GM21381 (cell line): ENCODE measurements at regions not wholly inside any gene's neighbourhood (a gene's known extent, or its start where the extent isn't known, plus 50 kb on each side); places are given as distances from the start of the nearest gene placed in this dataset.
"Not testable (repeated sequence)": the region's sequence is repeated elsewhere in the genome, so short reads cannot be mapped to it uniquely, and the experiment has no call there.

Source experiments
- ATAC-seq: cut with Tn5 transposase; IDR thresholded peaks from one replicate; pipeline ENCODE4 v1.9.1; 2021; ENCODE audit warnings: mild to moderate bottlenecking, moderate library complexity; ENCODE audit not compliant: unreplicated experiment

DNA sequence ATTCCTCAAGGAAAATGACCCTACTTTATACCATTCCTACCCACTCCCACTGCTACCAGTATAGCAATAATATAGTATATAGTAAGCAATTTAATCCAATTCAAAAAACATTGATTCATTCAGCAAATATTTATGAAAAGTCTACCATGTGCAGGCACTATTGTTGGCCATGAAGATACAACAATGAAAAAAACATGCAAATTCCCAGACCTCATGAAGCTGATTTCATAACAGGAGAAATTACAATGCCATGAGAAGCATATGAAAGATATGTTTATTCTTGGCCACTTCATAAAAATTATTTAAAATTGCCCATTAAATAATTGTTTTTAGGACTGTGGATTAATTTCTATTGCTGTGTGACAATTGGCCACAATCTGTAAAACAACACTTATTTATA lies 315.8 kb upstream of the COL8A1 start:
- ATAC-seq: no peak

DNA sequence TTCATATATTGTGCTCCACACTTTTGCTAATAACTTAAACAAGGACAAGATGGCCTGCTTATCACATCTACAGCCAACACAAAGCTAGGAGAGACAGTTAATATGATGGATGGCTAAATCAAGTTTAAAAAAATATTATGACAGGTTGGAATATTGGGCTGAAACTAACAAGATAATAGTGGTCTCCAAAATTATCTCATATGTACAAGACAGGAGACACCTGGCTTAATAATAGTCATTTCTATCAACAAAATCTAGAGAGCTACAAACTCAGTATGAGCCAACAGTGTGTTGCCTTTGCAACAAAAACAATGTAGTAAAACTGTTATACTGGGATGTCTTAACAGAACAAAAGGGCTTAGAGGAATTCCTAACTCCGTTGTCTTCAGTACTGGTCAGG lies 317.1 kb upstream of the COL8A1 start:
- no peak for ATAC-seq

GRCh38 chr3:99319961-99320360 lies 318.4 kb upstream of the COL8A1 start:
- no peak for ATAC-seq

DNA sequence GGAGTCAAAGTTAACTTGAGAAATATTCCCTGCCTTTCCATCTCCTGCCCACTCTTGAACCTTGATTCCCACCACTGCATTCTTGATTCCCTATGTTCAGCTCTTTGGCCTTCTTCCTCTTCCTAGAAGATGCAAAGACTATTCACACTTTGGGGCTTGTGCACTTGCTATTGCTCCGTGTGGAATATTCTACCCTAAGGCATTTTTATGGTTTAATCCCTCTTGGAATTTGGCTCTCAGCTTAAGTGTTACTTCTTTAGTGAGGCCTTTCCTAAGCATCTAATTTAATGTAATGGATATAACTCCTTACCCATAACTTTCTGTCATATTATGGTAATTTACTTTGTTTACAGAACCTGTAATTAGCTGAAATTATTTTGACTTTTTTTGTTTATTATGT lies 318.9 kb upstream of the COL8A1 start:
- ATAC-seq: no peak

GRCh38 chr3:99317201-99317600 lies 321.2 kb upstream of the COL8A1 start:
- no peak for ATAC-seq

- no peak for ATAC-seq
Observed at GRCh38 chr3:99315896-99316295, 322.5 kb upstream of the COL8A1 start.

- ATAC-seq: no peak
Observed at GRCh38 chr3:99313485-99313884, 324.9 kb upstream of the COL8A1 start.

- no peak for ATAC-seq
Observed at GRCh38 chr3:99298661-99299060, 339.7 kb upstream of the COL8A1 start.

DNA sequence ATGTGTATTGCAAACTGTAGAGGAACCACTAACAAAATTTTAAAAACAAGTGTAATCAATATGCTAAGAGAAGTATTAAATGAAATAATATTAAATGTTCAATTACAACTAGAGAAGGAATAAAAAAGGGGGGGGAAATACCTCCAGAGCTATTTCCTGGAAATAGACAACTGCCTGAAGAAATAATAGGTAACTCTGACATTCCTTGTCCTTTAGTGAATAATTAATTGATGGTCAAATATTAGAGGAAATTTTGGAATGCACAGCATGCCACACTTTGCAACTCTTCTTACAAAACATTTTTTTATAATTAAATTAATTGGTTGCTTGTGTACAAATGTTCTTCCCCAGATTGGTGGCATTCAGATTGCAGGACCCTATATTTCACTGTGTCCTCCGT lies 342.6 kb upstream of the COL8A1 start:
- ATAC-seq: no peak

DNA sequence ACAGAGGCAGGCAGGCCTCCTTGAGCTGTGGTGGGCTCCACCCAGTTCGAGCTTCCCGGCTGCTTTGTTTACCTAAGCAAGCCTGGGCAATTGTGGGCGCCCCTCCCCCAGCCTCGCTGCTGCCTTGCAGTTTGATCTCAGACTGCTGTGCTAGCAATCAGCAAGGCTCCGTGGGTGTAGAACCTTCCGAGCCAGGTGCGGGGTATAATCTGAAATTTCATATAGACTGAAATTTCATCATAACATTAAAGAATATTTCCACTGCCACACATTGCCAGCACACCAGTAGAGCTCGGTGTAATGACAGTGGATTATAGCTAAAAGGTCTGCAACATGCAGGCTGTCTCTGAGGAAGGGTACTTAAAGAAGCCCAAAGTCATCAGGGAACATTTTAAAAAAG lies 344.3 kb upstream of the COL8A1 start:
- not testable (repeated sequence) for ATAC-seq

DNA sequence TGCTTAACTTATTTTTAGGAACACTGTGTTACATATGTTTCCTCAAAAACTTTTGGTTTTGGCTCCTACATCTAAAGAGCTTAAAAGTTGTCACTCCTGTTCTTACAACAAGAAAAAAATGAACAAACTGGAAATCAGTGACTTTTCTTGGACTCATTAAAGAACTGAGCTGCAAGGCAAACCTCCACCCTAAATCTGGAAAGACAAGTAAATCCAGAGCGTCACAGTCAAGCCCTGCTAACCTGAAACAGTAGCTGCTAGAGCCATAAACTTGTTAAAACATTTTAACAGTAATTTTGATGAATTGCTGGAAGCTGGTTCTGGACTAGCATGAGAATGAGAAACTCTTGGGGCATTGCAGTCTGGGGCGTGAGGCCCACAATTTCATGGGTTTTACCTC lies 350.5 kb upstream of the COL8A1 start:
- ATAC-seq: no peak

DNA sequence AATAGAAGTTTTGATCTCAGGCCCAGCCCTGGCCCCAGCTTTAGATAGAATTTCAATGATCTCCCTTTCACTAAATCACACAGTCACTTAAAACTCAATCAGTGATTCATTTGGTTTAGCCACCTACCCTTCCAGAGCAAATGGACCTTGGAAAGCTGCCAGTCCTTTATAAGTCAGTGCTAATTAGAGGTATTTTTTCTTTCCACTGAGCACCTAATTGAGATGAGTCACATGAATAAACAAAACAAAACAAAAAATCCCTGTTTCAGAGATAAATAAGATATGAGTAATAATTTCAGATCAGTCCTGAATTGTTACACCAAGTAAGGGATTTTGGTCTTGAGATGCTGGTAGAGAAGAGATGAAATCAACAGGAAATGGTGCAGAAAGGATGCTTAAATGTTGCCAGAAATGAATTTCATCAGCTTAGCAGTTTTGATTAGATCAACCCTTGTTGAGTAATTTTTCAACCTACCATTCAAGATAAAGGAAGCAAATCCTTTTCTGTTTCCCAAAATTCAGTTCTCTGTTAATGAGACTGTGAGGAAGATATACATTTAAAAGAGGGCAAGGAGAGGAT lies 352.0 kb upstream of the COL8A1 start:
- ATAC-seq: no peak

GRCh38 chr3:99269606-99270351 lies 368.3 kb upstream of the DCBLD2 start:
- no peak for ATAC-seq

- ATAC-seq: no peak
Observed at GRCh38 chr3:99256788-99257187, 355.3 kb upstream of the DCBLD2 start.

- ATAC-seq: no peak
Observed at GRCh38 chr3:99253963-99254355, 352.5 kb upstream of the DCBLD2 start.

- no peak for ATAC-seq
Observed at GRCh38 chr3:99250821-99251355, 349.4 kb upstream of the DCBLD2 start.

- no peak for ATAC-seq
Observed at GRCh38 chr3:99250272-99250671, 348.8 kb upstream of the DCBLD2 start.

DNA sequence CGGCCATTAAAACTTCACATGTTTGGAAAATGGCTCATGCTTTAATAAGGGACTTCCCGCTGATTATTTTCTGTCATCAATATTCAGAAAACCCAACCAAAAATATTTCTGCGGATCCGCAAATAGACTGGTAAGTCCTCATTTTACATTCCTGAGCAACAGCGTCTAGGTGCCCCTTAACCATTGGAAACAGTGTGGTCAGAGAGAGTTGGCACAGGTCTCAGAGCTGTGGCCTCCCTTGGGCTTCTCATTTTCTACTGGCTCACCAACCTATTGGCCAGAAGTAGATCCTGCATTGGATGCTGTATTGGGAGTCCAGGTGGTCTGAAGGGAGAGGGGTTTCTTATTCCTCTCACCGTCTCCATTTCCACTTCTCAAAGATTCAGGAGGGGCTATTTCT lies 348.1 kb upstream of the DCBLD2 start:
- ATAC-seq: no peak

DNA sequence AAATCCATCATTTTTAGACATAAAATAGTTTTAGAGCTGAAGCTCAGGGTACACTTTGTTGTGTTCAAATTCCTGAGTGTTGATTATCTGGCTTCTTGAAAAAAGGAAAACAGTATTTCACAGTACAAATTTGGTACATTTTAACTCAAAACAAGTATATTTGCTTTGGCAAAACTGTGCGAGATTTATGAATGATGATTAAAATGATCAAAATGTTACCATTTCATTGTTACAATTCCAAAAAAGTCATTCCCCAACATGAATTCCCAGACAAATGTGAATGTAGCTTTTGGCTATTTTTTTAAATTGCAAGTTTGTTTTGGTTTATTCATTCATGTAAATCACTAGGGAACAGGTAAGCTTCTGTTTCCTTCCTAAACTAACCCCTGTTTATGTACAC lies 347.4 kb upstream of the DCBLD2 start:
- no peak for ATAC-seq

DNA sequence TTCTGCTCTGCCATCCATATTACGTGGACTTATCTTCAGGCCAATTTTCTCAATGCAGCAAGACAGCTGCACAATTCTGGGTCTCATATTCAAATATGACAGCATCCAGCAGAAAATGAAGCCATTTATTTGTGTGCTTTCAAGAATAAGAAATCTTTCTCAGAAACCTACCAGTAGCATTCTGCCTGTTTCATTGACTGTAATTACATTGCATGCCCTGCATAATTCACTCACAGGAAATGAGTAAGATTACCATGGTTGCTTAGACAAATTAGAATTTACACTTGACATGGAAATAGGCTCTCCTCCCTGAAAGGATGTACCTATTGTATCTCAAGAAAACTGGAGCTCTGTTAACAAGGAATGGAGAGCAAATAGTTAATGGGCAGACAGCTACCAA lies 346.6 kb upstream of the DCBLD2 start:
- ATAC-seq: no peak

GRCh38 chr3:99246010-99246654 lies 344.6 kb upstream of the DCBLD2 start:
- no peak for ATAC-seq

DNA sequence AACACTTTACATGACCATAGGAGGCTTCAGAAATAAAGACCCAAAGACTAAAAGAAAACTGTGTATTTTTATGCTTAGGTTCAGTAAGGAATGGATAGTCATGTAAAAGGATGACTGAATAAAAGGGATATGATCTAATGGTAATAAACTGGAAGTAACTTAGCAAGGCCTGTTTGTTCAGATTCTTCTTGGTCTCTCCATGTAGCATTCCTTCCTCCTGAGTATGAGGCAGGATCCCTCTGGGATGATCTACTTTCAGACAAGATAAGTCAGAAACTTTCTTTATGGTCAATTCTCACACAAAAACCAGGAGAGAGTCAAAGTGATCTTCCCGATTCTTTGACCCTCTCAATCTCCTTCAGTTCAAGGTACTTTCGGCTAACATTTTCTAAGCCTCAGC lies 340.8 kb upstream of the DCBLD2 start:
- no peak for ATAC-seq
